Hepatic stellate cell (primary cell): ENCODE measurements at regions not wholly inside any gene's neighbourhood (a gene's known extent, or its start where the extent isn't known, plus 50 kb on each side); places are given as distances from the start of the nearest gene placed in this dataset.
A peak's percentile ranks its signal among the peaks of the same experiment; 100 is the strongest.

Source experiments
- DNase-seq: peaks from one replicate; pipeline ENCODE4 v3.0.0; 2011; ENCODE audit warnings: low spot score

DNA sequence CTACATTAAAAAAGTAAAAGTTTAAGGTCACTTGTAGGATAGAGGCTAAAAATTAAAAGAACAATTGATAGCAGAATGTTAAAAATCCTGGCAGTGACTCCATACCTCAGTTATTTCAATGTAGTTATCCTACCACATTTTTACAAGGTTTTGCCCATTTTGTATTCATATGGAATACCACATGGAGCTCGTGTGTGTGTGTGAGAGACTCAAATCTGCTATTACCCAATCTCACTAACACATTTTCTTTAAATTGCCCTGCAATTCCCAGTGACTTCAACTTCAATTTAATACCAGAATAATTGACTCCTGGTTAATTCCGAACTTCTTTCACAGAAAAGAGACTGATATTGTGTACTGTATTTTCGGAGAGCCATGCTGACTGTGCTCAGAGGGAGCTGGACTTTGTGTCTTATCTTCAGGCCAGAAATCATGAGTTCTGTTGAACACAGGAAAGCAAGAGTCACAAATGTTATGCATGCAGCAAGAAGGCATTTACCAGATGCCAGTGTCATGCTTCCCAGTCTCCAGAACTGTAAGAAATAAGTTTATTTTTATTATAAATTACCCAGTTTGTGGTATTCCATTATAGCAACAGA is 529.0 kb upstream of the NECTIN3 start:
- DNase-seq, result no peak

DNA sequence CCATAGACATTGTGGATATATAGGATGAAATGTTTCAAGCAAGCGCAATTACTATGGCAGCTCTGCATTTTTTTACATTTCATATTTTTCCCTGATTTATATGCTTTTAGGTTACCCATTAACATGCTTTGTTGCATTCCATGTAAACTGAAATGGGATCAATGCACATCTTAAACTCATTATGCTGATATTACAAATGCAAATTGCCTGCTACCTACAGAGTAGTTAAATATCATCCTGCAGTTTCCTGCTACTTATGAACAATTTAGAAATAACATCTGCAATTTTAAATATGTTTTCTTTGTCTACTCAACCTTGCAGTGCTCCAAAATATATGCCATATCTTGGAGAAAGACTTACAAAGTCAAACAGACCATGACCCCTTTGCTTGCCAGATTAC is 526.9 kb upstream of the NECTIN3 start:
- no peak for DNase-seq

DNA sequence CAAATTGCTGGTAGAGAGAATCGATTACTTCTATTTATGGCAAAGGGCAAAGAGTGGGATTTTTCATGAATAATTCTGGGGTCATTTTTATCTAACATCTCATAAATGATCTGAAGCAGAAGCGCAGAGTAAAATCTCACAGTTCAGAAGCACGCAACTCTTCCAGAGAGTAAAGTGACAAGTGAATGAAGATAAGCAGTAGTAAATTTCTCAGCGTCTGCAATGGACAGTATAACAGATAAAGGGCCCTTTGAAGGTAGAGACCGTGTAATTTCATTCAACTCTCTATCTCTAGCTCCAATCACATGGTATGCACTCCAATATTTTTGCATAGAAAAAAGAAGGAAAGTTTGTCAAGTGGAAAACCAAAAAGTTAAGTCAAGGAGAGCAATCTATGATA is 521.1 kb upstream of the NECTIN3 start:
- no peak for DNase-seq

DNA sequence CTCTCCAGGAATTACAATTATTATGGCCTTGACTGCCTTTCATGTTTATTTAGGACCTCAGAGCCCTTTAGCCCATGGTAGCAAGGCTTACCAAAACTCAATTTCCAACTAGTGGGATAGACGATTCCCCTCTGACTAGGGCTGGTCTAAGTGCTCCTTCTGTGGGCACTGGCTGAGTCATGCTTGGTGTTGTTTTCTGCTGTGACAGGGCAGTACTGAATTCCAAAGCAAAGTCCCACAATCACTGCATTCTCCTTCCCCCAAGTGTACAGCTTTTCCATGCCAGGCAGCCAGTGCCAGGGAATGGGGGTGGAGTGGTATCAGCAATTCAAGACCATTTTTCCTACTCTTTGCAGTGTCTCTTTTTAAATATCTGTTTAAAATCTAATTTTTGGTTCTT is 509.0 kb upstream of the NECTIN3 start:
- DNase-seq, result no peak

DNA sequence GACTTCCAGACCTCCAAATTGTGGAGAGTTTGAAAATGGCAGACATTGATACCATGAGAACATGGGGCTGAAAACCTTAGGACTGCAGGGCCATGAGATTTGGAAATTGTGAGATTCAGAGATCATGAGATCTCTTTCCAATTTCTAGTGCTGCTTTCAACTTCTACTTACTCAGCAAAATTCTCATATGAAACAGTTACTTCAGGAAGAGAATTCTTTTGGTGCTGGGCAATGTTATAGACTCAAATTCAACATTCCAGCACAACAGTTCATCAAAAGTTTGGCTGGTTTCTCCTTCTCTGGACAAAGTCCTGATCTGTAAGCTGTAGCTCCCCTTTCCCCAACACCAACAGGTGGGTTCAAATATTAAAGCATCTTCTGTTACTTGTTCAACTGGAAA is 506.9 kb upstream of the NECTIN3 start:
- DNase-seq, result no peak

DNA sequence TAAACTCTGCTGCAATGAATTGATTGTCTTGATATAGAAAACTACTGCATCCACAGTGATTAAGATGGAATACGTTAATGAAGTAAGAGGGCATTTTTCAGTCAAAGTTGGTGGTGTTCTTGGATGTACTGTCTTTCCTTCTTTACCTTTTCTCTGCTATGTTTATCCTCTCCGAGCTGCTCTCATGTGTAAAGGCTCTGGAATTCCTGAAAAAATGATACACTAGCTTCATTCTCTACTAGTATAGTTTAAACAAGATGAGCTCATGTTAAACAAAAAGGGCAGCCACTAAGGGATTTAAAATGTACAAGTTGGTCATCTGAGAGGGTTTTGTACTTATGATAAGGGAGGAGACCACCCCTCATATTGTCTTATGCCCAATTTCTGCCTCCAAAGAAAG is 504.6 kb upstream of the NECTIN3 start:
- DNase-seq, result no peak

DNA sequence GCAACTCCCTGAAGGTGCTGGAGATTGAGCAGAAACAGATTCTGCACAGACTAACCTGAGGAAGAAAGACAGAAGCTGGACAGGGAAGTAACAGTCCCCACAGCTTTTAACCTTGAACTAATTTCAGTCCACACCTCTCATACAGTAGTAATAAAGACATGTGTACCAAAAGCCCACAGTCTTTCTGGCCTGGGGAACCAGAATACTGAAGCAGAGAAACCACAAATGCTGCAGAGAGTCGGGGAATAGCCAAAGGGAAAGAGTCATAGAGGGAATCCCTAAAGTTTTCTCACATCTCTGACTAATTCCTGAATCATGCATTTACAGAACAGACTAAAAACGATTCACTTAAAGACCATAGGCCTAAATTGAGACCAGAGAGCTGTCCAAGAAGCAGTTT is 503.4 kb upstream of the NECTIN3 start:
- DNase-seq, result peak; percentile 19

DNA sequence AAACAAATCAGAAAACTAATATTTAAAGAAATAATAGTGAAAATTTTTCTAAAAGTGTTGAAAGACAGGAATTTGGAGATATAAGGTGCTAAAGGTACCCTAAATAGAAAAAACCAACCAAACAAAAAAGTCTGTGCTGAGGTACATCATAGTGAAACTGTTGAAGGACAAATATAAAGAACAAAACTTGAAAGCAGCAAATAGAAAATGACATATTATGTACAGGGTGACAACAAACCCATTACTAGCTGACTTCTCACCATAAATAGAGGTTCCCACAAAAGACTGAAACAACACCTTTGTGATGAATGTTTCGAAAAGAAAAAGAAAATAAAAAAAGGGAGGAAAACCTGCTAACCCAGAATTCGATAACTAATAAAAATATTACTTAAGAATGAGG is 502.5 kb upstream of the NECTIN3 start:
- DNase-seq, result no peak

DNA sequence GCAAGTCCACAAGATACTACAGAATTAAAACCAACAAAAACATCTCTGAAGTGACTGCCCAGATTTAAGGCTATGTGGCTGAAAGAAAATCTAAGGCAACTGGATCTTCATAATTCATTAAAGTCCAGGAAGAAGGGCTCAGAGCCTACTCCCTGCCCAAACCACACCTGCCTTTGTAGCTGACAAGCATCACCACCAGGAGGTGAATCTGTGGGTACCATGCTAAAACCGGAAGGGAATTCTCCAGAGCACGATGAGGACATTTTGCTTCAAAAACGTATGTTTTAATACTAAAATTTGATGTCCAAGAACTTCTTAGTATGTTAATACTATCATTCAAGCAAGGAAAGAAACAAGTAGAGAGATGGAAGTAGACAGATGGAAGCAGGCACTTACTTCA is 495.9 kb upstream of the NECTIN3 start:
- no peak for DNase-seq

DNA sequence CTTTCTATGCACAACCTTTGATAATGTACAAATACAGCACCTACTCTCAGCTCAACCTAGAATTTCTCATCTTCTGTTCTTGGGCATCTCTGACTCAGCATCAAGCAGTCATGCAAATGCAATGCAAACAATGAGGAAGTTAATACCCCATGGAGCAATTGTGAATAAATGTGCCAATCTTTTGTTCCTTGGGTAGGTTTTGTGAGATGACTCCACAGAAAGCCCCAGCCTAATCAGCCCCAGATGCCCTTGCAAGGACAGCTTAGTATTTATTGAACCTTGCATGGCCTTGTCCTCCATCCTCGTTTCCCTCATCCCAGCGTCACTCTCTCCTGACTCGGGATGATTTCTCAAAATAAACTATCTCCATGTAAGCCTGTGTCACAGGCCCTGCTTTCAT is 494.7 kb upstream of the NECTIN3 start:
- DNase-seq, result peak; percentile 29

DNA sequence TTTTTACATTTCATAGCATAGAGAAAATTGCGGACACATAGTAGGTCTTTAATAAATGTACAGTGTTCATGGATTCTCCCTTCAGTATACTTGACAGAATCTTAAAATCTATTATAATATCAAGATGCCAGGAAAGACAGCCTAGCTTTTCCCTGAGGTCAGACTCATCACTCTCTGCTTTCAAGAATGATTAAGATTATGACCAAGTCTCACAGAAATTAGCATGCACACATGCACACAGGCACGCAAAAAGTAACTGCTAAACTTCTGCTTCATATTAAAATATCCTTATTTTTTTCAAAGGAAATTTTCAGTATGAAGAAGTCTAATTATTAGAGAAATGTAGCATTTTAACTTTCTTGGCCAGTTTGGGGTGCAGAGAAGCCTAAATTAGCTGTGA is 493.8 kb upstream of the NECTIN3 start:
- DNase-seq, result no peak

DNA sequence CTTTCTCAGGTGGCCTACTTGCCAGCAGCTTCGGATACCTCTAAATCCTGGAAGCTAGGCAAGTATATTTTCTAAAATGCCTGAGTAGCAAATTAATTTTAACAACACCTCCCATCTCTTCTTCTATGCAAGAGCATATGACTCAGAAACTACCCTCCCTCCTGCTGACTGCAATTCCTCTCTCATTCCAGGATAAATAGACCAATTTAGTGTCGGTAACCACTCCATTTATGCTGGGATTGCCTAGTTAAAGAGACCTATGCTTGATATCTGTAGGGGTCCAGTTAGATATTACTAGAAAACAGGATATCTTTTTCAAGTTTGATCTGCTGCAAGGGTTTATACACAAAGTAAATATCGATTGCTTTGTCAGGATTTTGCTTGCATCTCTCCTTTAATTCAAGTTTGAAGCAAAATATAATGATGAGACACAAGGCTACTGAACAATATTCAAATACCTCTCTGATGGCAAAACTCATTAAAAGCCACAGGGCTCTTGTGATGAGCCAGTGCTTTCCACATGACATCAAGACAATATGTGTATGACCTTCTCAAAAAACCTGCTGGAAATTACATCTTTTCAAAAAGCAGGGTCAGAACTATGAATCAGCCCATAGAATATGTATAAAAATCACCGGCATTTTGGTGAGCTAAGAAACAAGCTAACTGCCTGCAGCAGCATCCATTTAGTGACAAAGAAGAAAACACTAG is 491.6 kb upstream of the NECTIN3 start:
- peak; percentile 2 for DNase-seq

DNA sequence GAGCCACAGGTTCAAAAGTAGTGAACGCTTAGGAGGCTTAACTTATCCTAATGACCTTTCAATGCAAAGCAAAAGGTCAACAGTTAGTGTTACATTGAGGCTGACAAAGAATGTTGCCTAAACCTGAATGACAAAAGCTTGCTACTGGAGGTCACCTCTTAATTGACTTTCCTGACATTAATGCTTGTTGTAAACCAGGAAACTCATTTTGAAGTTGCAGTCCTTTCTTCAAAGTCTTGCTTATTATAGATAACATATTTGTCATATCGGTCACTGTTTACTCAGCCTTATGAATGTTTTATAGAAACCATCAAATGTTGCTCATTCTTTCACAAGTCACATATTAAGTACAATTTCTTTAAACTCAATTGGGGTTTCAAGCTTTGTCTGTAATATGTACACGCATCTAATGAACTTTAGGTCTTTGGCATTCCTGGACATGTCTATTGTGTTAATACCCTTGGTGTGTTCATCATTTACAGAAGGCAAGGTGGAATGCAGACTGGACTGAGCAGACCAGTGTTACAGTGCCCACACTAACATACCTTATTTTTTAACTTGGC is 488.2 kb upstream of the NECTIN3 start:
- no peak for DNase-seq

DNA sequence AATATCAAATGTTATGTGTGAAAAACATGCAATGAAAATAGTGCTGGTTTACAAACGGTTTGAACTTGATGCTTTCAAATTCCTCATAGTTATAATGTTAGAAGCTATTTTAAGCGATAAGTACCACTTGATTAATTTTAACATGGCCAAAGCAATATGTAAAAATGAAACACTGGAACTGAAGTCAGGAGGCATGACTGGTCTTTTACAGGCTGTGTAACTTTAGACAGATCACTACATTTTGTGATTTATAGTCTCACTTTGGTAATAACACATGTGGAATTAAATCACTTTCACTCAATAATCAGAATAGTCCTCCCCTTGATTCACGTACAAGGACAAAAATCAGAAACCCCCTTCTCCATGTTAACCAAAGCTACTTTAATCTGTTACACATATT is 482.7 kb upstream of the NECTIN3 start:
- no peak for DNase-seq

DNA sequence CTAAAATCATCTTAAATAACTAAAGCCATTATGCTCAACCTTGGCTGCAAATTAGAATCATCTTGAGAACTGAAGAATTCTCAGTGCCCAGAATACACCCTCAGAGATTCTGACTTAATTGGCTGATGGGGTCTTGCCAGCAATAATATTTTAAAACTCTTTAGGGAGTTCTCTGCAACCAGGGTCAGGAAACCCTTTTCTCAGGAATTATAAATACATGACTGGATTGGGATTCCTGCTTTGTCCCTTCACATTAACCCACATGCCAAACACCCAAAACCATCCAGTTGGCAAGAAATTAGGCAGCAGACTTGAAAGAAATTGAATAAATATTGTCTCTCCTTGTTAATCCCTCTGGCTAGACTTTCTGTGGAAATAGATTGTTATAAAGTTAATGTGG is 482.3 kb upstream of the NECTIN3 start:
- DNase-seq, result no peak

DNA sequence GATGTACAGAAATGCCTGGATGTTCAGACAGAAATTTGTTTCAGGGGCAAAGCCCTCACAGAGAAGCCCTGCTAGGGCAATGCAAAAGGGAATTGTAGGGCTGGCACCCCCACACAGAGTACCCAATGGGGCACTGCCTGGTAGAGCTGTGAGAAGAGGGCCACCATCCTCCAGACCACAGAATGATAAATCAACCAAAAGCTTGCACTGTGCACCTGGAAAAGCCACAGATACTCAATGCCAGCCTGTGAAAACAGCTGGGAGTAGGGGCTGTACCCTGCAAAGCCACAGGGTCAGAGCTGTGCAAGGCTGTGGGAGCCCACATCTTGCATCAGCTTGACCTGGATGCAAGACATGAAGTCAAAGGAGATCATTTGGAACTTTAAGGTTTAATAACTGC is 477.9 kb upstream of the NECTIN3 start:
- no peak for DNase-seq

DNA sequence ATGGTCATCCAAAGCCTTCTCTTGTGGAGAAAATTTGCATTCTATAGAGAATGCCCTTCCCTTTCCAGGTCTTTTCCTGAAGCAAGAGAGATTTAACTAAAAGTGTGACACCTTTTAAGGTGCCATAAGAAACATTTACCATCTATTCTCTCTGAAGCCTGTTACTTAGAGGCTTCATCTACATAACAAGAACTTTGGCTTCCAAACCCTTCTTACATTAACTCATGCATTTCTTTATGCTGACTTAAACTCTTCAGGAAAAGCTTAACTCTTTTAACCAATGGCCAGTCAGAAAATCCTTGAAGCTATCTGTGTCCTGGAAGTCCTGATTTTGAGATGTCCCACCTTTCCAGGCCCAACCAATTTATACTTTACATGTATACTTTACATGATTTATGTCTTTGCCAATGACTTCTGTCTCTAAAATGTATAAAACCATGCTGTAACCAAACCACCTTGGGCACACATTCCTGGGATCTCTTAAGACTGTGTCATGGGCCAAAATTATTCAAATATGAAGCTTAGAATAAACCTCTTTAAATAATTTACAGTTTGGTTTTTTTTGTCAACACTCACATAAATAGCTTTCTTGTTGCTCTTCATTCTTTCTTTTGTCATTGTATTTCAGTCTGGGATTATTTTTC is 472.6 kb upstream of the NECTIN3 start:
- DNase-seq, result peak; percentile 2

DNA sequence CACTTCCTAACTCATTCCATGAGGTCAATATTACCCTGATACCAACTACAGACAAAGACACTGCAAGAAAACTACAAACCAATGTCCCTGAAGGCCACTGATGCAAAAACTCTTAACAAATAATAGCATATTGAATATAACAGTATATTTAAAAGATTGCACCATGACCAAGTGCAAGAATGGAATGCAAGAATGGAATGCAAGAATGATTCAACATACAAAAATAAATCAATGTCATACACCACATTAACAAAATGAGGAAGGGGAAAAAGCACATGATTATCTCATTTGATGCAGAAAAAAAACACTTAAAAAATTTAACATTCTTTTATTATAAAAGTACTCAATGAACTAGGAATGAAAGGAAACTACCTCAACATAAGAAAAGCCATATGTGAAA is 463.1 kb upstream of the NECTIN3 start:
- DNase-seq, result no peak

DNA sequence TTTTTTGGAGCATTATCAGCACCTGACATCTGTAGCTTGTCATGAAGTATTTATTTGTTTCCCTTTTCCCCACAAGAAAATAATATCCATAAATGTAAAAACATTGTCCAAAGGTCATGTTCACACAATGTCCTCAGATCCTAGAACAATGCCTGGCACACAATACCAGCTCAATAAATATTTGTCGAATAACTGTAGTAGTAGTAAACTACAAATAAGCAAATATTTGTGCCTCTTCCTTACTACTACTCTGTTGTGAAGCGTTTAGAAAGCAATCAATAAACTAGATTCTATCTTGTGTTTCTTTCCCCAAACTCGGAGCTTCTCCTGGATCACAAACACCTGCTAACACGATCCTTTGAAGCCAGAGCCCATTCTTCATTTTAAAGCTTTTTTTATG is 459.6 kb upstream of the NECTIN3 start:
- DNase-seq, result no peak

DNA sequence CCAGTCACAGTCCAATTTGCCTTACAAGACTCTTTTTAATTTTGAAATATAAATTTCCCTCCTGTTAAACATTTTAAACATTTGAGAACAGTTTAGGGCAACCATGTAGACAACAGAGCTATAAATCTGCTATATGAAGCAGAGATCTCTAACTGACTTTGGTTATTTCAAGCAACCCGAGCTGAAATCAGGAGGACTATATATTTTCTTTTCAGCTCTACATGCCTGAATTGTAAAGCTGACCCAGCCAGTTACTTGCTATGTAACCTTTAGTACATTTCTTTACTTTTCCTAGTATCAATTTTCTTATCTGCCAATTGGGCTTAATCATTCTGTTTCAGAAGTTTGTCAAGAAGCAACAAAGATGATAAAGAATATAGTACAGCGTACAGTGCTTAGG is 457.4 kb upstream of the NECTIN3 start:
- DNase-seq, result no peak

DNA sequence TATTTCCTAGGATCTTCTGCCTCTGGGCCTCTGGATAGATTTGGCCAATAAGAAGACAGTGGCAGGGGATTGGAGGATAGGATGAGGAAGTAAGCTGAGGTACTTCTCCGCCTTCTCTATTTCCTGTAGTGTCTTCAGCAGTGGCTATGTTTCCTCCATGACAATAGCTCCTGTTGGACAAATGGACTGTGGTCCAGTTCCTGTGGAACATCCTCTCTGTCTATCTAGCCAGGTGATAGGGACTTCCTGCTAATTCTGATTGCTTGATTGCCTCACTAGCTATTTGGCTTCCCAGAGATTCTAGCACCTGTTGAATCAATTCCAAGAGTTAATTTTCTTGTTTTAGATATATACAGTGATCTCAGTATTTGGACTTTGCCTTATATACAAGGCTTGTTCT is 456.2 kb upstream of the NECTIN3 start:
- DNase-seq, result no peak

DNA sequence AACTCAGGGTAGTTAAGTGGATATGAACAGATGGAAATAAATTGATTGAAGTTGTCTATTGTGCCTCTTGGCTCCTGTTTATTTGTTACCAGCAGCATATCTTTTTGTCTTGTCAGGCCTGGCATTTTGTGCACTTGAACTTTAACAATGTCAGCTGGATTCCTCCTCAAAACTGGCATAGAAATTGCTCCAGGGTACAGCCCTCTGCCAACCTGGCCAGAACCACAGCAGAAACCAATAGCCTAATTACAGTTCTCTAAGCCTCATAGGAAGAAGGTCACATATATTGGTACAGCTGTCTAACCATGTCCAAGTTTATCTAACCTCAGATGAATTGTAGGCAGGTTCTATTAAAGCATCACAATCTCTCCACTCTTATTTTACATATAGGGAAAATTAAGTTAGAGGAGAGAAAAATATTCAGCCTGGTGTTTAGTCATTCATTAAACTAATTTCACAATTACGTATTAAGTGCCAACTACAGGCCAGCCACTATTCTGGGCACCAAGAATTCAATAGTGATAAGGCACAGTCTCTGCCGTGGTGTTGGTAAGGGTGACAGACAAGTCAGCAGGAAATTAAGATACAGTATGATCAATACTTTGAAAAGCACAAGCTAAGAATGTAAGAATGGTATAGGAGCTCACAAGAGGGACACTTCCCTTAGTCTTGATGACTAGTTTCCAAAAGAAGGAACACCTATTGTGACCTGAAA is 452.9 kb upstream of the NECTIN3 start:
- no peak for DNase-seq

DNA sequence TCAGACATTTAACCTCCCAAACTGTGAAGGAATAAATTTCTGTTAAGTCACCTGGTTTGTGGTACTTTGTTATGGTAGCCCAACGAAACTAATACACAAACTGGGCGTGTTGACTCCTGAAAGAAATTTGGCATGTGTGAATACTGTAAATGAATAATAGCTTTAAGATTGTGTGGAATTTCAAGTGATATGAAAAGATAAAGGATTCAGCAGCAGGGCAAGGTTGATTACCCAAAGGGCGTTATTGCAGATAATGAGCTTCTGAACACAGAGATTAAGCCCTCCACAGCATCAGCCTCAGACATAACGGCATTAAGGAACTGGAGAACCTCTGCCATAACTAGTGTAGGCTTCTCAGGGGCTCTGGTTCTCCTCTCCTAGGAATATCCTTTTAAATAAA is 451.5 kb upstream of the NECTIN3 start:
- no peak for DNase-seq
